Activated CD4-positive, alpha-beta T cell treated with anti-CD3 and anti-CD28 coated beads, Interleukin-2, amount 10 ng/mL, durations not matched to agents 7 days and 5 days (primary cell): ENCODE measurements at regions not wholly inside any gene's neighbourhood (a gene's known extent, or its start where the extent isn't known, plus 50 kb on each side); places are given as distances from the start of the nearest gene placed in this dataset.
"Not testable (repeated sequence)": the region's sequence is repeated elsewhere in the genome, so short reads cannot be mapped to it uniquely, and the experiment has no call there.

Experiments
- CTCF ChIA-PET: fragments of 350-600 bp; sonication (Branson Sonifier 250); formaldehyde crosslinking; loops from one replicate; lab custom pipeline; 2021; ENCODE audit warnings: antibody characterized with exemption; lab: Charles Lee
- POLR2A ChIA-PET: fragments of 350-600 bp; sonication (Branson Sonifier 250); formaldehyde crosslinking; loops from one replicate; lab custom pipeline; 2021; ENCODE audit warnings: antibody characterized with exemption; lab: Charles Lee
- DNase-seq: peaks from one replicate; pipeline ENCODE4 v3.0.0-alpha.2; 2020
- H3K27ac Mint-ChIP-seq: one replicate; pipeline ENCODE4 v1.8.0; 2021; ENCODE audit warnings: mild to moderate bottlenecking, moderate library complexity, mixed read lengths
- H3K27me3 Mint-ChIP-seq: one replicate; pipeline ENCODE4 v1.8.0; 2021; ENCODE audit warnings: mixed read lengths
- H3K36me3 Mint-ChIP-seq: one replicate; pipeline ENCODE4 v1.8.0; 2021; ENCODE audit warnings: low read depth, mixed read lengths
- H3K4me1 Mint-ChIP-seq: one replicate; pipeline ENCODE4 v1.8.0; 2021; ENCODE audit warnings: mixed read lengths
- H3K4me3 Mint-ChIP-seq: one replicate; pipeline ENCODE4 v1.8.0; 2021; ENCODE audit warnings: mild to moderate bottlenecking, moderate library complexity, mixed read lengths
- H3K9me3 Mint-ChIP-seq: one replicate; pipeline ENCODE4 v1.8.0; 2021; ENCODE audit warnings: mixed read lengths

- H3K27me3 Mint-ChIP-seq: peaks cover 3% of the 10 kb centered on the region
- no peak overlapping the region for H3K4me3 Mint-ChIP-seq
- no peaks in the 10 kb centered on the region for H3K9me3 Mint-ChIP-seq
- H3K27ac Mint-ChIP-seq: no peak overlapping the region
- POLR2A ChIA-PET: no interaction called here
- H3K36me3 Mint-ChIP-seq: no peaks in the 10 kb centered on the region
- CTCF ChIA-PET: no interaction called here
- no peak for DNase-seq
- H3K4me1 Mint-ChIP-seq: no peaks in the 10 kb centered on the region
These were observed 87.7 kb downstream of the DCK start for GRCh38 chr4:71081192-71081591.

GRCh38 chr4:71093745-71094144 is 100.3 kb downstream of the DCK start:
- Mint-ChIP-seq H3K27ac (no peak overlapping the region), H3K27me3 (peaks cover 3% of the 10 kb centered on the region), H3K4me3 (no peak overlapping the region), H3K9me3 (peaks cover 16% of the 10 kb centered on the region), H3K4me1 (peaks cover 11% of the 10 kb centered on the region), H3K36me3 (peaks cover 7% of the 10 kb centered on the region)
- ChIA-PET POLR2A (interaction anchor here (0.6 kb wide), 1 partner anchor 74 kb away, joined by 3 read pairs; no protein-coding TSS in a partner anchor), CTCF (no interaction called here)
- no peak for DNase-seq

- Mint-ChIP-seq H3K4me3 (no peak overlapping the region), H3K4me1 (peaks cover 11% of the 10 kb centered on the region)
- POLR2A ChIA-PET: interaction anchor here (0.6 kb wide), 1 partner anchor 74 kb away, joined by 3 read pairs; no protein-coding TSS in a partner anchor
These were observed 100.8 kb downstream of the DCK start for GRCh38 chr4:71094201-71094600.

GRCh38 chr4:71095141-71095540 is 101.7 kb downstream of the DCK start:
- no peak overlapping the region for H3K27ac Mint-ChIP-seq
- CTCF ChIA-PET: no interaction called here
- H3K27me3 Mint-ChIP-seq: peaks cover 7% of the 10 kb centered on the region
- DNase-seq: no peak
- no peak overlapping the region for H3K4me3 Mint-ChIP-seq
- peaks cover 11% of the 10 kb centered on the region for H3K4me1 Mint-ChIP-seq
- H3K9me3 Mint-ChIP-seq: peaks cover 18% of the 10 kb centered on the region
- POLR2A ChIA-PET: no interaction called here
- peaks cover 7% of the 10 kb centered on the region for H3K36me3 Mint-ChIP-seq

More at GRCh38 chr4:71094201-71094600, 100.8 kb downstream of the DCK start:
- DNase-seq: no peak
- H3K27me3 Mint-ChIP-seq: peaks cover 4% of the 10 kb centered on the region
- H3K27ac Mint-ChIP-seq: no peak overlapping the region
- peaks cover 15% of the 10 kb centered on the region for H3K9me3 Mint-ChIP-seq
- CTCF ChIA-PET: no interaction called here
- H3K36me3 Mint-ChIP-seq: peaks cover 7% of the 10 kb centered on the region

- H3K4me3 Mint-ChIP-seq: no peak overlapping the region
- H3K27ac Mint-ChIP-seq: peak overlapping the region; percentile 73
These were observed 102.1 kb downstream of the DCK start for GRCh38 chr4:71095545-71095944.

GRCh38 chr4:71107726-71108125 is 114.3 kb downstream of the DCK start:
- no peak for DNase-seq
- Mint-ChIP-seq H3K27ac (peak overlapping the region; percentile 47), H3K36me3 (no peaks in the 10 kb centered on the region), H3K4me1 (peaks cover 25% of the 10 kb centered on the region), H3K4me3 (no peak overlapping the region), H3K27me3 (no peaks in the 10 kb centered on the region), H3K9me3 (no peaks in the 10 kb centered on the region)
- ChIA-PET POLR2A (no interaction called here), CTCF (no interaction called here)

More at GRCh38 chr4:71095545-71095944, 102.1 kb downstream of the DCK start:
- no peak for DNase-seq
- peaks cover 11% of the 10 kb centered on the region for H3K4me1 Mint-ChIP-seq
- peaks cover 7% of the 10 kb centered on the region for H3K36me3 Mint-ChIP-seq
- ChIA-PET POLR2A (no interaction called here), CTCF (no interaction called here)
- H3K27me3 Mint-ChIP-seq: peaks cover 7% of the 10 kb centered on the region
- H3K9me3 Mint-ChIP-seq: peaks cover 18% of the 10 kb centered on the region

GRCh38 chr4:71110499-71110898 is 117.0 kb downstream of the DCK start:
- CTCF ChIA-PET: no interaction called here

GRCh38 chr4:71111133-71111532 is 117.7 kb downstream of the DCK start:
- H3K36me3 Mint-ChIP-seq, H3K27me3 Mint-ChIP-seq, CTCF ChIA-PET, H3K27ac Mint-ChIP-seq, POLR2A ChIA-PET, DNase-seq, H3K9me3 Mint-ChIP-seq, H3K4me3 Mint-ChIP-seq: not testable (repeated sequence)
- H3K4me1 Mint-ChIP-seq: peaks cover 25% of the 10 kb centered on the region

More at GRCh38 chr4:71110499-71110898, 117.0 kb downstream of the DCK start:
- H3K4me1 Mint-ChIP-seq: peaks cover 25% of the 10 kb centered on the region
- no peak overlapping the region for H3K4me3 Mint-ChIP-seq
- no peak for DNase-seq
- H3K27me3 Mint-ChIP-seq: no peaks in the 10 kb centered on the region
- no peaks in the 10 kb centered on the region for H3K36me3 Mint-ChIP-seq
- no peak overlapping the region for H3K27ac Mint-ChIP-seq
- POLR2A ChIA-PET: no interaction called here
- H3K9me3 Mint-ChIP-seq: no peaks in the 10 kb centered on the region

- Mint-ChIP-seq H3K27ac (no peak overlapping the region), H3K4me1 (peaks cover 15% of the 10 kb centered on the region), H3K27me3 (no peaks in the 10 kb centered on the region), H3K4me3 (no peak overlapping the region), H3K9me3 (no peaks in the 10 kb centered on the region), H3K36me3 (no peaks in the 10 kb centered on the region)
- ChIA-PET POLR2A (no interaction called here), CTCF (no interaction called here)
- DNase-seq: no peak
These were observed 119.8 kb downstream of the DCK start for GRCh38 chr4:71113294-71113693.

- Mint-ChIP-seq H3K27me3 (no peaks in the 10 kb centered on the region), H3K4me3 (no peak overlapping the region), H3K27ac (no peak overlapping the region), H3K9me3 (no peaks in the 10 kb centered on the region), H3K4me1 (no peaks in the 10 kb centered on the region), H3K36me3 (no peaks in the 10 kb centered on the region)
- CTCF ChIA-PET: no interaction called here
- no peak for DNase-seq
- POLR2A ChIA-PET: no interaction called here
These were observed 127.5 kb downstream of the DCK start for GRCh38 chr4:71120831-71121524.

GRCh38 chr4:71123951-71124350 is 130.5 kb downstream of the DCK start:
- Mint-ChIP-seq H3K27ac (no peak overlapping the region), H3K27me3 (no peaks in the 10 kb centered on the region), H3K4me3 (no peak overlapping the region), H3K4me1 (no peaks in the 10 kb centered on the region), H3K9me3 (no peaks in the 10 kb centered on the region), H3K36me3 (no peaks in the 10 kb centered on the region)
- no peak for DNase-seq
- ChIA-PET POLR2A (no interaction called here), CTCF (no interaction called here)

- H3K4me3 Mint-ChIP-seq: no peak overlapping the region
- CTCF ChIA-PET: no interaction called here
- no peaks in the 10 kb centered on the region for H3K27me3 Mint-ChIP-seq
- no peaks in the 10 kb centered on the region for H3K36me3 Mint-ChIP-seq
- POLR2A ChIA-PET: no interaction called here
- DNase-seq: no peak
- H3K27ac Mint-ChIP-seq: no peak overlapping the region
- no peaks in the 10 kb centered on the region for H3K9me3 Mint-ChIP-seq
- H3K4me1 Mint-ChIP-seq: no peaks in the 10 kb centered on the region
These were observed 131.7 kb downstream of the DCK start for GRCh38 chr4:71125137-71125536.

- DNase-seq: no peak
- H3K27ac Mint-ChIP-seq: no peak overlapping the region
- H3K4me1 Mint-ChIP-seq: no peaks in the 10 kb centered on the region
- H3K36me3 Mint-ChIP-seq: no peaks in the 10 kb centered on the region
- H3K4me3 Mint-ChIP-seq: no peak overlapping the region
- H3K27me3 Mint-ChIP-seq: no peaks in the 10 kb centered on the region
- H3K9me3 Mint-ChIP-seq: no peaks in the 10 kb centered on the region
- CTCF ChIA-PET: no interaction called here
- POLR2A ChIA-PET: interaction anchor here (0.6 kb wide), 1 partner anchor 299 kb away, joined by 3 read pairs; no protein-coding TSS in a partner anchor
These were observed 133.3 kb downstream of the DCK start for GRCh38 chr4:71126719-71127118.
